ENCODE measurements at regions not wholly inside any gene's neighbourhood (a gene's known extent, or its start where the extent isn't known, plus 50 kb on each side); places are given as distances from the start of the nearest gene placed in this dataset.
"Not testable (repeated sequence)": the region's sequence is repeated elsewhere in the genome, so short reads cannot be mapped to it uniquely, and the experiment has no call there.

GRCh38 chr3:159482994-159483367 is 505.7 kb upstream of the IL12A start:
- no peak for DNase-seq

DNA sequence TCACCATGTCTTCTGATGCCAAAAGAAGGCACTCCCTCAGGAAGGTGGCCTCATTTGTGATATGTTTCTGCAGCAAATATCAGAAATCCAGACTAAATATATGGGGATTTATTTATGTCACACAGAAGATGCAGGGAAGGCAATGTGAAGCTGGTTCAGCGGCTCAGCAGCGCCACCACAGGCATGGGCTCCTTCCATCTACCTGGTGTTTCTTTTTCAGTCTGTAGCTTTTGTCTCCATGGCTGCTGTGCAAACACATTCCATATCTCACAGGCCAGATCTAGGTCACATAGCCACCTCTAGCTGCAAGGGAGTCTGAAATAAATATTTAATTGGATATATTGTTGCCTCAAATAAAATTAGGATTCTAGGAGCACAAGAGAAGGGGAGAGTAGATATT is 502.1 kb upstream of the IL12A start:
- no peak for DNase-seq

GRCh38 chr3:159487304-159487703 is 501.3 kb upstream of the IL12A start:
- no peak for DNase-seq

DNA sequence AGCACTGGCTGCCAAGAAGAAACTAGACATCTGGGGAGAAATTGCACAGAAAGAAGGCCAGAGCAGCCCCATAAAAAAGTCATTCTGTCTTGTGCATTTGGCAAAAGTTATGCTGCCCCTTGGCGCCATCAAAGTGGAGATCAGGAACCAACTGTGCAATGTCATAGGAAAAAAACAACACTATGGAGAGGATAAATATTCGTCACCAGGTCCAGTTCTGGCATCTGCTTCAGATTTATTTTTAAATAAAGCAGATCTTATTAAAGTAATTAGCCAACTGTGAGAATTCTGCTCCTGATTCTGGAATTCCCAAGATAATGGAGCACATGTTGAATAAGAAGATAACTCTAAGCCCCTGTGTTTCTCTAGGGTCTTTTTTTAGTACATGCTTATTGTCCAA is 500.0 kb upstream of the IL12A start:
- no peak for DNase-seq

DNA sequence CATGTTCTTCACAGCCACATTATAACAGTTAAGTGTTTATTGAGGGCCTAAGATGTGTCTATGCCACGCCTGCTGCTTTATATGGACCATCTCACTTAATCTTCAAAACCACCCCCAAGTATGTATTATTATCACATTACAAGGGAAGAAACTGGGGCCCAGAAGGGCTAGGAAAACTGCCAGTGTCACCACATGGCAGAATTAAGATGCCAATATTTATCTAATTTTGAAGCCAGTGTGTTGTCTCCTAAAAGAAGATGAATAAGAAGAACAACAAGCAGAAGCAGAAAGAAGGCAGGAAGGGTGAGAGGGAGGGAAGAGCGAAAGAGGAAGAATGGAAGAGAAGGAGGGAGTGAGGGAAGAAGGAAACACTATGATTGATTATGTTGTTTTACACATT is 491.3 kb upstream of the IL12A start:
- DNase-seq: no peak

GRCh38 chr3:159499031-159499793 is 489.4 kb upstream of the IL12A start:
- DNase-seq: no peak

GRCh38 chr3:159501029-159501428 is 487.6 kb upstream of the IL12A start:
- DNase-seq: no peak

DNA sequence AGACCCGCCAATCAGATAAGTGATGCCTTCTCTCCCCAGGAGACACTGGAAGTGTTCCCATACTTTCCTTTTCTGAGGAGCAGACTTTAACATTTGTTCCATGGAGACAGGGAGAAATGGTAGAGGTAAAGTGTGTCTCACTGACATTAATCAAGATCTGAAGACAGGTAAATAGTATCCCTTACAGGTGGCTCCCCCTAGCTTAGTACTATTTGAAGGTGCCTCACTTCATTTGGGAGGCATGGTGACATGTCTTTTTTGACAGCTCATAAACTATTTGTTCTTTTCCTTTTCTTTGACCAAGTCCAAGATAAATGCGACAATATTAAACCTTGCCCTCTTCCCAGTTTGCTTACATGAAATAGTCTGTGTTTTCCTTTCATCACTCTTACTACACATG is 485.6 kb upstream of the IL12A start:
- no peak for DNase-seq

DNA sequence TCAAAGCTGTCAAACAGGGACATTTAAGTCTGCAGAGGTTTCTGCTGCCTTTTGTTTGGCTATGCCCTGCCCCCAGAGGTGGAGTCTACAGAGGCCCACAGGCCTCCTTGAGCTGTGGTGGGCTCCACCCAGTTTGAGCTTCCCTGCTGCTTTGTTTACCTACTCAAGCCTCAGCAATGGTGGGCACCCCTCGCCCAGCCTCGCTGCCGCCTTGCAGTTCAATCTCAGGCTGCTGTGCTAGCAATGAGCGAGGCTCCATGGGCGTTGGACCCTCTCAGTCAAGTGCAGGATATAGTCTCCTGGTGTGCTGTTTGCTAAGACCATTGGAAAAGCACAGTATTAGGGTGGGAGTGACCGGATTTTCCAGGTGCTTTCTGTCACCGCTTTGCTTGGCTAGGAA is 477.6 kb upstream of the IL12A start:
- DNase-seq: not testable (repeated sequence)

DNA sequence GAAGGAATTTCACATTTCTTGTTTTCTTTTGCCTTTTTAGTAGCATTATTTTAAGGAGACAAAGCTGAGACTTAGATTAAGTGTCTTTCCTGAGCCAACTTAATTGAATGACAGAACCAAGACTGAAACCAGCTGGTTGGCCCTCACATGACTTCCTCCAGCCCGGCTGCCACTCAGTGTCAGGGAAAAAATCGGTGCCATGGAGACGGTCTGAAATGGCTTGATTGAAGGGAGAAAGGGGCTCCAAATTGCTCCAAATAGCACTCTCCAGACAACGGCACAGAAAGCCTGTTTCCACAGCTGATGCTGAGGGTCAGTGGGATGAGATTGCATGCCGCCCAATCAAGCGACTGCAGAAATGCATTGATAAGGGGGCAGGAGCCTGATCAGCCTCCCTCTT is 475.2 kb upstream of the IL12A start:
- no peak for DNase-seq

DNA sequence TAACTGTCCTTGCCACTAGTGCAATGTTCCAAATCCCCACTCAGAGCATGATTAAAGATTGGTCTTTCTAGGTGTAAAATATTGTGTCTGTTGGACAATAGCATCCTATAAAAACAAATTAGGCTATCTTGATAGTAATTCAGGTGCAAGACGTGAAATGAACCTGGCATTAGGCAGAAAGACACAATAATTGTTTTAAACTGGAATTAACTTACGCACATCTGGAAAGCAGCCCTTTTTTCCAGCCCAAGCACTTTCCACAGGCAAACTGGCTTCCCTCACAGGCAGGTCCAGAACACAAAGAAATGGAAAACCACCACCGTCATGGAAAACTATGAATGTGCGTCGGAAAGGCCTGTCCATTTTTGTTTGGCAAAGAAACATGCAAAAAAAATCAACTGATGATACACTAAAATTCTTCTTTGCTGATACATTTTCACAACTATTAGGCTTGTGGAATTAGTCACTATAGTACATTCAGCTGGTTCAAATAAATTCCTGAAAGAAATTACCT is 474.7 kb upstream of the IL12A start:
- DNase-seq: no peak

- no peak for DNase-seq
Measured at GRCh38 chr3:159517105-159517504, 471.5 kb upstream of the IL12A start.

GRCh38 chr3:159520638-159521037 is 468.0 kb upstream of the IL12A start:
- no peak for DNase-seq

DNA sequence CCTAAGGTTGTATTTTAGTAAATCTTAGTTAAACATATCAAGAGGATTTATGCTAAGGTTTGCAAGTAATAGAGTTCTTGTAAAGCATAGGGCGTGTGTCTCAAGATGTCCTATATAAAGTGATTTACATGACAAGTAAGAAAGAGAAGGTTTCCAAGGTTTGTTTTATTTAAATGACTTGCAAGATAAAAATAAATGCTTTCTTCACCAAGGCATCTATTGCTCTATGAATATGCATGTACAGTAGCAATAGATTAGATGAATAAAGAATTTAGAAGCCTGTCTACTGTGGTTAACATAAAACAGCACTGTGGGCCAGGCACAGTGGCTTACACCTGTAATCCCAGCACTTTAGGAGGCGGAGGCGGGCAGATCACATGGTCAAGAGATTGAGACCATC is 466.4 kb upstream of the IL12A start:
- DNase-seq: no peak

DNA sequence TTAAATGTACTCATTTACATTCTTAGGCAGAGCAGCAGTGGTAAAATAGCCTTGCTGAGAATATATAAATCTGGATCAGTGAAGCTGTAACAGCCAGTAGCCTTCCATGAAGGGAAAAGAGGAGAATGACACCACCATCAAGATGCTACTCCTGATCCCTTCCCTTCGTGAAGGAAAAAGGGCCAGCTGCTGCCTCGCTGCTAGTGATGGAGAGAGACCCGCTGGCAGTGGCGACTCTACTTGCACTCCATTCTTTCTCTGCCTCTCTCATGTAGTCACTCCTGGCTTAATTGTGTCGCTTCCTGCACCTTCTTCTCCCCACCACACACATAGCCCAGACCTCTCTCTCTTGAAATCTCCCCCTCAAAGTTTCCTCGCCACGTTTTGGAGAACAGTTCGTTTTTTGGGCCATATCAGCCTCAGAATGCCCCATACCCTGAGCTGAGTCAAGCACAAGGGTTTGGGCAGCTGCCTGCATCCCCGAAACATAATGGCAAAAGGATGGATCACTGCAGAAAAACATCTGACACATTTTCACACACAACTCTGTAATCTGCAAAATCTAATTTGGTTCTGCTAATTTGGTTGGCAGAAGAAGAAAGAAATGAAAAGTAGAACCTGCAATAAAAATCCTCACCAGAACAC is 460.3 kb upstream of the IL12A start:
- no peak for DNase-seq

DNA sequence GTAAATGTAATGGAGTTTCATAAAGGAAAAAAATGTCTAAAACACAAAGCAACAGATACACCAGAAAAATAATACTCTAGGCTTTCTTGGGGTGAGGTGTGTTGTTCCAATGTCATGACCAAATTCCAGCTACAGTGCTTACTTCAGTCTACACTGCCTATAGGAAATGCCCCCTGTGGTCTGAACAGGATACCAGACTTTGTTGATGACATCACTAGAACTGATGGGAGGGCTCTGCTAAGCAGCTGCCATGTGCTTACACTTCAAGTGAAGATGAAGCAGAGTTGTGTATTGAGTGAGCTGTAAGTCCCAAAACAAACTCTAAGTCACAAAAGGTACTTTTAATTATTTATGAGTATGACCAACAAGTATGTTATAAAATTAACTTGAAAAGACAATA is 456.1 kb upstream of the IL12A start:
- no peak for DNase-seq

DNA sequence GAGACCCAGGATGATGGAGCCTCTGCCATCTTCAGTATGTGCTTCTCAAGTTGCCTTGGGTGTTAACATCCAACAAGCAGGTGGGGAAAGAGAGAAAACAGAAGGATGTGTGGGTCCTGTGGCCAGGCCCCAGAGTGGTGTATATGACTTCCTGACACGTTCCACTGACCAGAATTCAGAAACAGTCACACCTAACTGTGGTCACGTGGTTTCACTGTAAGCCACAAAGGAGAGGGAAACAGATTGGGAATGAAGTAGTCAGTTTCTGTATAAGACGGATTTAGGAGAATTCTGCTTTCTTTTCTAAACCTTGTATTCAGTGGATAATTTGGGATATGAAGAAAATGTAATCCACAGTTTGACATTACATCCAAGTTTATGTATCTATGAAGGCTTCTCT is 454.1 kb upstream of the IL12A start:
- DNase-seq: no peak

DNA sequence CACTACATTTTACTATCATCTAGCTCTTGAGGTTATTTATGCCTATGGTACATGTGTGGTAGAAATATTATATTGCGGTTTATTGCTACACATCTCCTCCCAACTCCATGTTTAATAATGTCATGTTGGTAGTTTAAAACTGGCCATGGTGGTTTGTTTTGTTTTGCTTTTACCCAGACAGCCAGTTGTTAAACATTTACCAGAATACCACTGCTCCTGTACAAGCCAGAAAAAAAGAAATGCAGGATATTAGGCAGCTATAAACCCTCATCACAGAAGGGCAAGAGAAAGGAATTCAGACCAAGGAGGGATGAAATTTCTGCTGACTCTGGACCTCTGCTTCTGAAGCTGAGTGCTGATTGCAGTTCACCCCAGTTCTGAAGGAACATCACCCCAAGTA is 451.8 kb upstream of the IL12A start:
- DNase-seq: no peak

DNA sequence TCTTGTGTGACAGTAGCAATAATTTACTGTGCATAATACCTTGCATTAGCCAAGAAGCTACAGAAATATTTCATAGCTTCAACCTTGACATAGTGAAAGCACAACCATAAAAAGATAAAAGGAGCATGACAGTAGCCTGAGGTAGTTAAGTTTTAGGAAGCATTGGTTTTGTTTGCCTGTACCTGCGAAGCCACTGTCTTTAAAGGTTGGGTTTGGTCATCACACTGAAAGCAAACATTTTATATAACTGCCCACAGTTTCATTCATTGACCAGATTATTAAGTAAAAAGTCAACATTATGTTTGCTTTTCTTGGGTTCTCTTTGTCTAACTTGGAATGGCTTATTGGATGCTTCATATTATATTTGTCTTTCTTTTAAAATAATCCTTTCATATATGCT is 450.1 kb upstream of the IL12A start:
- DNase-seq: no peak

DNA sequence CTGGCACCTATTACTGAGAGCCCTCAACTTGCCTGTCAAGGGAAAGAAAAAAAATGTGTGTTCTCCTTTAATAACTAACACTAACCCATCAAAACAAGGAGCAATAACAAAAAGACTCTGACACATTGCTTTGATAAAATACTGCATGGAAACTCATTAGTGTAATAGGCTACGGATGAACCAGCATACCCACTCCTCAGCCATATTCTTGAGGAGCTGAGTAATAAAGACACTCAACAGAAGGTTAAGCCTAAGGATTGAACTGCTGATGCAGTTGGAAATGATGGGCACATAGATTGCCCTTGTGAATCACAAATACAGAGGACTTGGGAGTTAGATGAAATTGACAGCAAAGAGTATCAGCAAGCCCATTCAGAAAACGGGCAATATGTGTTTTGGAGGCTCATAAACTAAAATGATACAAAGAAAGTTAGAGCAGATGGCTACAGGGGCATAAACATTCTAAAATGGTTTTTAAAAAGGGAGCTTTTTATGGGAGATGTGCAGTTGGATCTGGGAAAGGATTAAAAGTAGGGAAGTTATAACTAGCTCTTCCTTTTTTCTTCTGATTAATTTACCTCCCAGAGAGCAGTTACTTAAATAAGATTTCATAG is 447.6 kb upstream of the IL12A start:
- no peak for DNase-seq

- no peak for DNase-seq
Measured at GRCh38 chr3:159548675-159549335, 439.8 kb upstream of the IL12A start.

GRCh38 chr3:159555205-159555604 is 433.4 kb upstream of the IL12A start:
- no peak for DNase-seq

- no peak for DNase-seq
Measured at GRCh38 chr3:159559771-159560170, 428.9 kb upstream of the IL12A start.

Data from activated CD4-positive, alpha-beta T cell treated with anti-CD3 and anti-CD28 coated beads, Interleukin-2, amount 50 U/mL, for 16 hours (primary cell).